HG02970 (cell line): ENCODE measurements at regions not wholly inside any gene's neighbourhood (a gene's known extent, or its start where the extent isn't known, plus 50 kb on each side); places are given as distances from the start of the nearest gene placed in this dataset.
"Not testable (repeated sequence)": the region's sequence is repeated elsewhere in the genome, so short reads cannot be mapped to it uniquely, and the experiment has no call there.

Experiments
- ATAC-seq: cut with Tn5 transposase; IDR thresholded peaks from one replicate; pipeline ENCODE4 v1.9.1; 2021; ENCODE audit warnings: mild to moderate bottlenecking, moderate library complexity, moderate number of reproducible peaks; ENCODE audit not compliant: unreplicated experiment, low FRiP score

DNA sequence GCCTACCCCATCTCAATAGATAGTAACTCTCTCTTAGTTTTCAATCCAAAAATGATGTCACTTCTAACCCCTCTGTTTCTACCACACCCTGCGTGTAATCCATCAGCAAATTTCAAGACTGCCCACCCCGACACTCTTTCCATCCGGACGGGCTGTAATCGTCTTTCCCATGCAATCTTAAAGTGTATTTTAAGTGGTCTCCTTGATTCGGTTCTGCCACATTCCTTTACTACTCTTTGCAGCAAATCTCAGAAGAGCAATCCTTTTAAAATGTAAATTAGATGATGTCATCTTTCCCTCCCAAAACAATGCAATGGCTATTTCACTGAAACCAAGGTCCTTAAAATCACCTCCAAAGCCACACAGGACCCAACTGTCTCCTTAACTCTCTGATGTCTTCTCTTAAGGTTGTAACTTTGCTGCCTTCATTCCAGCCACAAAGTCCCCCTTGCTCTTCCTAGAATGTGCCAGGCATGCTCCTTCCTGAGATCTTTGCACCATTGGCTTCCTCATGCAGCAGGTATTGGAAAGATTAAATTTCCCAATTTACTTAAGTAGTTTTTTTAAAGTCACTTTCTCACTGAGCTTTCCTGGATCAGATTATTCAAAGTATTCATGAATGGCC is 932.5 kb upstream of the WWC1 start:
- no peak for ATAC-seq

DNA sequence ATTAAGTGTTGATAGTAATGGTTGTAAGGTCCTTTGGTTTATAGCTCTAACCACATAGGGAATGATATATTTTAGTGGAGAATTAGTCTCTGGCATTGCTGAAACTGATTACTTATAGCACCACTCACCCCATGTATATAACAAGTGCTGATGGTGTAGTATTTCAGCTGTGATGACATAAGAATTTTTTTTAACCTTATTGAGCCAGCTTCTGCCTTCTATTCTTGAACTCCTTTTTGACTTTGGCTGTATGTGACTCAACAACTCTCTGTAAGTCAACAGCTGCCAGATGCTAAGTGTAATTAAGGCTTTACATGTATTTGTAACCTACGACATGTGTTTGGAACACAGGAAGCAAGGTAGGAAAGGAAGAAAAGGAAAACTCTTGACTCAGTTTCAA is 929.6 kb upstream of the WWC1 start:
- no peak for ATAC-seq

DNA sequence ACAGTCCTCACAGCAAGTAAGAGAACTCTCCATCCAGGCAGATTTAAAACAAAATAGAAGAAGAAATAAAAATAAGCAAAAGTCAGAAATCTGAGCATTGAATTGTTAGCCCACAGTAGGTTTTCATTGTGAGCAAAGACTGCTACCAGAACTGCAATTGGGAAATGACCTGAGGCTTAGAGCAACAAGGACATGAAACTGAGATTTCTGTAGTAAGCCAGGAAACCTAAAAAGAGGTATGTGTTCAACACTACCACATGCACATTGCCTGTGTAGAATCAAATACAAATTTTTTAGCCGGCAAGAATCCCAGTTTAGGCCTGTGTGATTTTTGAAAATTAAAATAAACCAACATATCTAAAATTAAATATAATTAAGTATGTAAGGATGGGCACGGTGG is 928.4 kb upstream of the WWC1 start:
- no peak for ATAC-seq

DNA sequence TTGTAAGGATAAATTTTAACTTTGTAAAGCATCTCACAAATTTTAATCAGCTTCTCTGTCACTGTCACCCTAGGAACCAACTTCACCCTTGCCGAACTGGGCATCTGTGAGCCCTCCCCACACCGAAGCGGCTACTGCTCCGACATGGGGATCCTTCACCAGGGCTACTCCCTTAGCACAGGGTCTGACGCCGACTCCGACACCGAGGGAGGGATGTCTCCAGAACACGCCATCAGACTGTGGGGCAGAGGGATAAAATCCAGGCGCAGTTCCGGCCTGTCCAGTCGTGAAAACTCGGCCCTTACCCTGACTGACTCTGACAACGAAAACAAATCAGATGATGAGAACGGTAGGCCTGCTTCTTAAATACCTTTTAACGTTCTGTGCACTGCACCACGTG is 916.3 kb upstream of the WWC1 start:
- ATAC-seq, result no peak

DNA sequence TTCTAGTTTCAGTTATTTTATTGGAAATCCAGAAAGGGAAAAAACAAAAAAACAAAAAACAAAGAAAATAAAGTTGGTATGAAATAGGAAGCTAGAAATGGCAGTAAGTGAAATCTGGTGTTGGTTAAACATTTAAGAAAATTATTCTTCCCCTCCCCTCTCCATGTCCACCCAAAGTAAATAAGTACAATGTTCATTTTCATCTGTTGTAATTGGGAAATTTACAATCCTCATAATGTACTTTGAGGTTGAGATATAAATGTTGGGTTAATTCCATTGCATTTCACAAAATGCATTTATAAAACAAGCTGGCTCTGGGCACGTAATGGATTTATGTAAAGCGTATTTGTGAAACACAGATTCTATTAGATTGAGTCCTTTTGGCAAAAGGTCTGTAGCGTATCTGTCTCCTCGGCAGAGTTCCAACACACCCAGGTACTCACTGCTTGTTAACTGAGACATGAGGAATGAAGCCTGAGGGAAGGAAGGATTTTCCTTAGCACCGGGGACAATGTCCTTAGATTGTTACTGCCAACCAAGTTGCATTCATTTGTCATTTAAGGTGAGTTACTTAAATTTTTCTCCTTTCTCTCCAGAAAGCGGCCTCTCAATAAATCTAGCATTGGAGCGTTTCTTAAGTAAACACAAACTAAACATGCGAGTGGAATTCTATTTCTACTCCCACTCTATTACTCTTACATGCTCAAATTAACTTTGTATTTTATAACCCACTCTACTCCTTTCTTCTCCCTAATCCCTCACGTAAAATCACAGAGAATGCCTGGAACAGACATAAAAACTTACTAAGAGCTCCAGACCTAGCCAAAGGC is 912.3 kb upstream of the WWC1 start:
- no peak for ATAC-seq

DNA sequence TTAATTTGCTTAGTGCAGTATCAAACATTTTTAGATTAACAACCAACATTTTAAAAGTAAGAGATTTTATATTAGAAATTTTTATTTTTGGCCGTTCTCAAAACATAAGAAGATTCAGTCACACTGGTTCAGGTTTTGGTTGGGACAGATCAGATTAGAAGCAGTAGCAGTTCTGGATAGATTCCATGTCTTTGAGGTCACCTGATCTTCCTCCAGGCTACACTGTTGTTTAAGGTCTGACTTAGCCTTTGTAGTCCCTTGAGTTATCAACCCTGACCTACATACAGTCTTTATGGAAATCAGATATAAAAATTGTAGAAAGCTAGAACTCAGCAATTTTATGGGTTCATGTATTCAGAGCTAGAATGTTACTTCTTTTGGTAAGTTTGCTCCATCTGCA is 910.0 kb upstream of the WWC1 start:
- ATAC-seq, result no peak

DNA sequence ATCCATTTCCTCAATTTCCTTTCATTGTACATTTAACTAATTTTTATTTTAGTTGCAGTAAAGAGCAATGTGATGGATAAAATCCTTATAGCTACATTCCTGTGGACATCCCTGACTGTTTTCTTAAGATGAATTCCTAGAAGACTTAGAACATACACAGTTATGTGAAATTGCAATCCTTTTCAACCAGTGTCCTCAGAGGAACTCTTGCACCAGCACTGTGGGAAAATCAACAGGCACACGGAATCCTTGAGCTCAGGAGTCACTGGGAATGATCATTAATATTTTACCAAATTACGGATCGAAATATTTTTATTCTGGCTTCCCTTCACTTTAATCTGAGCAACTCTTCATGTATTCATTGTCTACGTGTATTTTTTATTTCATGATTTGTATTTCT is 901.9 kb upstream of the WWC1 start:
- no peak for ATAC-seq

DNA sequence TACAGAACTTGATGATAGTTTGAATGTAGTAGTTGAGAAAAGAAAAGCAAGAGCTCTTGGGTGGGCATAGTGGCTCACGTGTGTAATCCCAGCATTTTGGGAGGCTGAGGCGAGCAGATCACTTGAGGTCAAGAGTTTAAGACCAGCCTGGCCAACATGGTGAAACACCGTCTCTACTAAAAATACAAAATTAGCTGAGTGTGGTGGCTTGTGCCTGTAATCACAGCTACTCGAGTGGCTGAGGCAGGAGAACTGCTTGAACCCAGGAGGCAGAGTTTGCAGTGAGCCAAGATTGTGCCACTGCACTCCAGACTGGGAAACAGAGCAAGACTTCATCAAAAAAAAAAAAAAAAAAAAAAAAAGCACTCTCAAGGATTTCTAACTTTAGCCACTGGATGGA is 900.2 kb upstream of the WWC1 start:
- not testable (repeated sequence) for ATAC-seq

DNA sequence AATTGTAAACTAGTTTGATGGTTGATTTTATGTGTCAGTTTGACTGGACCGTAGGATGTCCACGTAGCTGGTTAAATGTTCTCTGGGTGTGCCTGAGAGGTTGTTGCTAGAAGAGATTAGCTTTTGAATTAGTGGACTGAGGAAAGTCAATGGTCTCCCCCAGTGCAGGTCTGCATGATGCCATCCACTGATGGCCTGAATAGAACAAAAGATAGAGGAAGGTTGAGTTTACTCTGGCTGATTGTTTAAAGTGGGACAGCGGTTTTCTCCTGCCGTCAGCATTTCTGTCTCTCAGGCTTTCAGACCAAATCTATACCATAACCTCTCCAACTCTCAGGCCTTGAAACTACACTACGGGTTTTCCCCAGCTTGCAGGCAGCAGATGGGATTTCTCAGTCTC is 899.2 kb upstream of the WWC1 start:
- no peak for ATAC-seq

DNA sequence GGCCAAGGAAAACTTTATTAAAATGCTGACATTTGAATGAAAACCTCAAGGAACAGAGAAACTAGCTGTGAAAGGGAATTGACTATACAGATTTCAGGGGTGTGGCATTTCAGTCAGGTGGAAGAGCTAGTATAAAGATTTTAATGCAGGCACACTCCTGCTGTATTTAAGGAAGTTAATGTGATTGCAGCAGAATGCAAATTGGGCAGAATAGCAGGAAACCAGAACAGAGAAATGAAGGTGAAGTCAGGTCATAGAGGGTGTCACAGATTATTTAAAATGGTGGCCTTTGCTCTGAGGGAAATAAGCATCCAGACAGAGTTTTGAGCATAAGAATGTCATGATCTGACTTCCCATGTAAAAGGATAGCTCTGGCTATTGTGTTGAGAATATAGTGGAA is 898.1 kb upstream of the WWC1 start:
- no peak for ATAC-seq

DNA sequence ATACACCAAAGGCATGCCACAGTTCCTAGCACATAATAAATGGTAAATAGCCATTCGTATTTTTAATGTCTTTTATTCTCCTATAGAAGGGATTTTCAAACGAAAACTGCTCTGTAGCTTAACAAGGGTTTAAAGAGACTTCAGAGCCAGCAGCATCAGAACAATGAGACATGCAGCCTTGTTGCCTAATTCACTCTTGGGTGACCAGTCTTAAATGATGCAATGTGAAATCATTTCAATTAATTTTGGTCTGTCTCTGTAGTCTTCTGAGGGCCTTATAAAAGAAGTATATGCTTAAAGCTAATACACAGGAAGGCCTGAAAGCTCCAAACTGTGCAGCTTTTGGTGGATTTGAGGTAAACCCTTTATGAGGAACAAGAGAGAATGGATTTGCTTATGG is 888.8 kb upstream of the WWC1 start:
- no peak for ATAC-seq

DNA sequence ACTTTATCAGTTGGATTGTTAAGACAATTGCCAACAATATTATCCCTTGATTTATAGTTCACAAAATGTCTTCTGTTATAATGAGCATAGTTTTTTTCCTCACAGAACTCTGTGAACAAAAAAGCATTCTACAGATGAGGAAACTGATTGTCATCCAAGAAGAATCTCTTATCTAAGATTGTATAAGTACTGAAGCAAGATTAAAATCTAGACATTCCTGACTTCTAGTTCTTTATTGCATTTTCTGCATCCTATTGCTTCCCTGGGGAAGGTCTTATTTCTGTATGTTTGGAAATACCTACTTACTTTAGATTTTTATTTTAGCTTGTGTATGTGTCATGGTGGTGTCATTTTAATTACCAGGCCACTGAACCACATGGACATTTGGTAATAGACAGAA is 884.9 kb upstream of the WWC1 start:
- no peak for ATAC-seq

DNA sequence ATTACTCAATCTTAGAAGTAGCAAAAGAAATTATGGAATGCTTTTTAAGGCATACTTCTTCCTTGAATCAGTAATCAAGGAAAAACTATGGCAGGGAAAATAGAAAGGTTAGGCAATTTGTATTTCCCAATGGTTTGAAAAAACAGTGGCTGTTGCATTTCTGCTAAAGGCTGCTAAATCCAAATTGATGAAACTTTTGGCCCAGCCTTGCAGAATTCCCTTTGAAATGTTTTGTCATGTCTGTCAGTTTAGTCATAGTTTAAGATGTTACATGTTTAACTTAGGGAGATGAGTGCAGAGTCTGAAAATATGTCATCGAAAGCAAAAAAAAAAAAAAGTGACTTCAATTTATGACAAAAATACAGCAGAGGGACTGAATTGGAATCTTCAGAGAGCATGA is 878.9 kb upstream of the WWC1 start:
- ATAC-seq, result no peak

DNA sequence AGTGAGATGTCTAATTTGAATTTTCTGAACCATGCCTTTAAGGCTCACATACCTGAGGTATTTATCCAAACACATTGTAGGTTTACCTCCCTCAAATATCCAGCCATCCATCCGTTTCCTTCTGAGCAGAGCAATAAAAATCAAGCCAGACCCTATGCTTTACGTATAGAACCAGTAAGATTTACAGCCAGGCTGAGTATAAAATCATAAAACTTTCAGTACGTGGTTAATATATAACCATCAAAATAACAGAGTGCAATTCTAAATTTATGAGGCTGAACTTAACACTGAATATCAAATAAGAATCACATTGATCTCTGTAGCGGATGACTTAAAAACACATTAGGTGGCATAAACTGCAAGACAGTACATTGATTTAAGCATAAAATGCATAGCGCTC is 877.9 kb upstream of the WWC1 start:
- no peak for ATAC-seq

DNA sequence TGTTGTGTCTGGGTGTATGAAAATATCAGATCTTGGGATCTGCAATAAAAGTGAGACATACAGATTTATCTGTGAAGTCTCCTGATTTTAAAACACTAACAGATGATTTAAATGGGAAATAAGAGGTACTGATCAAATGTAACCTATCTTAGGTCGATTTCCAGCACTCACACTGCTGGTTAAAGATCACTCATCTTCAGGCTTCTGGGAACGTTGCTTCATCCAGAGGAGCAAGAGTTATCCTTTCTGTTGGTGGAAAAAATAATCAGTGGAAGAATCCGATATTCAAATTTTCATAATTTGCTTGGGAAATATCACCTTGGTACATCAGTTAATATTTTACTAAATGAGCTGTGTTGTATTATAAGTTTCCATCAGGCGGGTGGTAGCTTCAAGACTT is 876.8 kb upstream of the WWC1 start:
- no peak for ATAC-seq

DNA sequence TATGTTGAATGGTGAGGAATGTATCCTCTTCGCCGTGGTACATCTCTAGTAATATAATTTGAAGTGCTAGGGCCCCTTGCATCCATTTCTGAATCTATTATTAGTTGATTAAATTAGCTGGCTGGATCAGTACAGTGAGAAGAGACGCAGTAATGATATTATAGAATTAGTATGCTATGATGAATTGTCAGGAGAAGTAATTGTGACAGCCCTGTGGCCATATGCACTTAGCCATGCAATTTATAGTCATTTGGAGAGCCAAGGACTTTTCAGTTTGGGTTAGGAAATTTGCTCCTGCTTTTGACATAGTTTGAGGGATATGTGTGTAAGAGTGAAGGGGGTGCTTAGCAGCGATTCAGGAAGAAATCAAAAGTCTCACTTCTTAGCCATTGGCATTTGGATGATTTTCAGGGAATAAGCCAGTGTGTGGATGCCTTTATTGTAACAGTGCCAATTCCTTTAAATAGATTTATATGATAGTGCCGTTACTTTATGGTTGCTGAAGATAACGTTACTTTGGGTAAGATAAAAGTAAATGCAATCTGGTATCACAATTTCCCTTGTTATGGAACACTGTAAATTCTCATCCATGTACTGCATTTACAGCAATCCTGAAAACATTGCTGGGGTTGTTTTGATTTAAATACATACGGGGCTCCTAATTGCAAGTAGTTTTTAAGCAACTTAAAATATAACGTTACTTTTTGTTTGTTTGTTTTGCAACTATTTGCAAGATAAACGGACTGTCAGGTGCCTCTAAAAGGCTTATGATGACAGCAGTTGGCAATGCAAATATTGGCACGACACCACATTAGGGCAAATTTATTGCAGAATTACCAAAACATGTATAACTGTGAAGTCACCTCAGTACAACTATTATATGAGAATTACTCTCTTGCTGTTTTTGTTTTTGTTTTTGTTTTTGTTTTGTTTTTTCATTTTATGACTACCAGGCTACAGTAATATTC is 875.4 kb upstream of the WWC1 start:
- ATAC-seq, result no peak

DNA sequence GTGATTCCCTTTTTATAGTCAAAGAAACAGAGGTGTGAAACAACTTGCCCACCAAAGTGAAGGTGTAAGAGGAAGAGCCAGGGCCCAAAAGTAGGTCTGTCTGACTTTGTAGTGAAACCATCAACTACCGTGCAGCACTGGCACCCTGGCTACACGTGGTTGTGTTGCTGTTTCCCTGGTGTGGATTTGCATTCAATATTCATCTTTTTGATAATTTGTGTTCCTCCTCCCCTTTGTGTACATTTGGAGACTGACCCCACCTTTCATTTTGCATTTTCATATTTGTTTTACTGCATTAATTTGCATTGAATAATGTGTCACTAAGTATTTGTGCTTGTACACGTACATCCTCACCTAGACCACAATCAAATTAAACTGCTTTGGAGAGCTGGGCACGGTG is 873.8 kb upstream of the WWC1 start:
- ATAC-seq, result no peak

DNA sequence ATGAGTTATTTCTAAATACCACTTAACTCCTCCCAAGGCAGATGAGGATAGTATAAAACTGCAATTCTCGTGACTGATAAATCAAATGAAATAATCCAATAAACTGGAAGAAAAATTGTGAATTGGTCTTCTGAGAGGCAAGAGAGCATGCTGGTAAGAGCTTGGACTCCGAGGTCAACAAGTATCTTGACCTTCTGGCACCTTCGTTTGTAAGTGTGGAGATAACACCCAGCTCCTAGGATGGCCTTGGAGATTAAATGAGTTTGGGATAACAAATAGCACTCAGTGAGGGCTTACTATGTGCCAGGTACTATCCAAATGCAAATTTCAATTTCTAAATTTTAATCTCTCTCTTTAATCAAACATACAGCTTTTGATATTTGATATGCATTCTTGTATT is 866.3 kb upstream of the WWC1 start:
- no peak for ATAC-seq

DNA sequence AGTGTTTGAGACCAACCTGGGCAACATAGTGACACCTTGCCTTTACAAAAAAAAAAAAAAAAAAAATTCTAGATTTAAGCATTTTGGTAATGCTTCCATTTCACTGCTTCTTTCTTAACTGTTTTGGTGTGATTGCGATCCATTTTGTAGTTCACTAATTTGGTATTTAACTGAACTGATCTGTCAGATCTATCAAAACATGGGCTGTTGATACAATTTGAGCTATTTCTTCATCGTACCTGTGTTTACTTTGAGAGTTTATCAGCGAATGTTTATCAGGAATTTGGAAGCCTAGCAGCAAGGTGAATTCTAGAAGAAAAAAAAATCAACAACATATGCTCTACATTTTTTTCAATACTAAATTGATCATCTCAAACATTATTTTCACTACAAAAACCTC is 864.9 kb upstream of the WWC1 start:
- ATAC-seq, result no peak

DNA sequence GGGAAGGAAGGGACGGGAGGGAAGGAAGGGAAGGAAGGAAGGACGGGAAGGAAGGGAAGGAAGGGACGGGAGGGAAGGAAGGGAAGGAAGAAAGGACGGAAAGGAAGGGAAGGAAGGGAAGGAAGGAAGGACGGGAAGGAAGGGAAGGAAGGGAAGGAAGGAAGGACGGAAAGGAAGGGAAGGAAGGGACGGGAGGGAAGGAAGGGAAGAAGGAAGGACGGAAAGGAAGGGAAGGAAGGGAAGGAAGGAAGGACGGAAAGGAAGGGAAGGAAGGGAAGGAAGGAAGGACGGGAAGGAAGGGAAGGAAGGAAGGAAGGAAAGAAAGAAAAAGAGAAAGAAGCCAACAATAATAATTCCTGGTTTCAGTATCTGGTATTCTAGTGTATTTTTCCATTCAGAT is 863.8 kb upstream of the WWC1 start:
- ATAC-seq, result not testable (repeated sequence)

DNA sequence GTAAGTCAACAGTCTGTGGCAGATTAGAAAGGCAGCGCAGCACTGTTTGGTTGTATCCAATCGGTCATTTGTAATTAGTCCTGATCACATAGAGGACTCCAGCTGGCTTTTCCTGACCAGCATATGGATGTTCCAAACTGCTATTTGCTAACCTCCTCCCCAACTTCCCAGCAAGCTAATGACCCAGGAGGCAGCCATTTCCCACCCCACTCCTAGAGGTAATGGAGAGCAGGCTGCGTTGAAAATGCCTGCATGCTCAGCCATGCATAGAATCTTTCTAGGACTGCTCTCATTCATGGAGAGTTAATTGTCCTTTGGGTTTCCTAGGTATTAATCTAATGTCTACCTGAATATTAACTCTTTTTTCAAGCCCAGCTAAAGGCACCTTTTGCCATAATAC is 850.6 kb upstream of the WWC1 start:
- no peak for ATAC-seq
